ENCODE measurements at regions not wholly inside any gene's neighbourhood (a gene's known extent, or its start where the extent isn't known, plus 50 kb on each side); places are given as distances from the start of the nearest gene placed in this dataset.

DNA sequence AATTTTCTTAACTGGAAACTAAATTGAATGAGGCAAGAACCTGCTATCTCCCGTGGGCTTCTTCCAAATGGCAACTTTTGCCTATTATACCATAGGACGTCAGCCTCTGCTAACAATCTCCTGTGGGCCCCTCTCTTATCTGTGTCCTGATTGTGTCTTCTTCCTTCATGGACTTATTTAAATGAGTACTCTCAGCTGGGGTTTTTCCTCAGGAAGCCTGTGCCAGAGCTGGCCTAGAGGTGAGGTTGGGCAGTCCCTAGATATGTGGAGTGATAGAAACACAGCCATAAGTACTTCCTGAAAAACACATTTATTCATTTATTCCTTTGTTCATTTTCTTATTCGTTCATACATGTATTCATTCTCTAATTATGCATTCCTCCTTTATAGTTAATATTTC lies 712.5 kb upstream of the SLIT2 start:
- Histone ChIP-seq H3K9ac (ENCODE audit: low read depth, low read length, poor library complexity, severe bottlenecking) (no peak overlapping the region), H4K20me1 (ENCODE audit: insufficient read depth, low read length, poor library complexity, severe bottlenecking) (no peaks in the 10 kb centered on the region), H2AFZ (ENCODE audit: low read length) (no peak overlapping the region), H3K4me2 (ENCODE audit: low read depth, low read length, poor library complexity, severe bottlenecking) (no peak overlapping the region), H3K4me3 (ENCODE audit: low read length, poor library complexity, severe bottlenecking) (no peak overlapping the region), H3K36me3 (ENCODE audit: insufficient read depth, low read length) (no peaks in the 10 kb centered on the region), H3K27me3 (ENCODE audit: insufficient read depth, low read length, poor library complexity, severe bottlenecking) (no peaks in the 10 kb centered on the region), H3K4me1 (ENCODE audit: insufficient read depth, low read length, poor library complexity, severe bottlenecking) (no peaks in the 10 kb centered on the region), H3K9me3 (ENCODE audit: insufficient read depth, low read depth, low read length) (no peaks in the 10 kb centered on the region), H3K9me2 (replicated peaks; ENCODE audit: low read depth, low read length) (no peaks in the 10 kb centered on the region), H3K79me2 (ENCODE audit: insufficient read depth, low read length) (no peaks in the 10 kb centered on the region), H3F3A (ENCODE audit: low read depth) (no peaks in the 10 kb centered on the region)
- TF ChIP-seq EZH2phosphoT487 (IDR thresholded peaks at IDR 0.05; ENCODE audit: borderline replicate concordance) = no peak
- TF ChIP-seq, protein P1, sequence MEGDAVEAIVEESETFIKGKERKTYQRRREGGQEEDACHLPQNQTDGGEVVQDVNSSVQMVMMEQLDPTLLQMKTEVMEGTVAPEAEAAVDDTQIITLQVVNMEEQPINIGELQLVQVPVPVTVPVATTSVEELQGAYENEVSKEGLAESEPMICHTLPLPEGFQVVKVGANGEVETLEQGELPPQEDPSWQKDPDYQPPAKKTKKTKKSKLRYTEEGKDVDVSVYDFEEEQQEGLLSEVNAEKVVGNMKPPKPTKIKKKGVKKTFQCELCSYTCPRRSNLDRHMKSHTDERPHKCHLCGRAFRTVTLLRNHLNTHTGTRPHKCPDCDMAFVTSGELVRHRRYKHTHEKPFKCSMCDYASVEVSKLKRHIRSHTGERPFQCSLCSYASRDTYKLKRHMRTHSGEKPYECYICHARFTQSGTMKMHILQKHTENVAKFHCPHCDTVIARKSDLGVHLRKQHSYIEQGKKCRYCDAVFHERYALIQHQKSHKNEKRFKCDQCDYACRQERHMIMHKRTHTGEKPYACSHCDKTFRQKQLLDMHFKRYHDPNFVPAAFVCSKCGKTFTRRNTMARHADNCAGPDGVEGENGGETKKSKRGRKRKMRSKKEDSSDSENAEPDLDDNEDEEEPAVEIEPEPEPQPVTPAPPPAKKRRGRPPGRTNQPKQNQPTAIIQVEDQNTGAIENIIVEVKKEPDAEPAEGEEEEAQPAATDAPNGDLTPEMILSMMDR (conservative IDR thresholded peaks at IDR 0.05; ENCODE audit: low read length) = no peak

GRCh38 chr4:19534159-19534558 lies 717.5 kb upstream of the SLIT2 start:
- TF ChIP-seq EZH2phosphoT487 (IDR thresholded peaks at IDR 0.05; ENCODE audit: borderline replicate concordance) = no peak
- TF ChIP-seq, protein P1 (conservative IDR thresholded peaks at IDR 0.05; ENCODE audit: low read length) = no peak

DNA sequence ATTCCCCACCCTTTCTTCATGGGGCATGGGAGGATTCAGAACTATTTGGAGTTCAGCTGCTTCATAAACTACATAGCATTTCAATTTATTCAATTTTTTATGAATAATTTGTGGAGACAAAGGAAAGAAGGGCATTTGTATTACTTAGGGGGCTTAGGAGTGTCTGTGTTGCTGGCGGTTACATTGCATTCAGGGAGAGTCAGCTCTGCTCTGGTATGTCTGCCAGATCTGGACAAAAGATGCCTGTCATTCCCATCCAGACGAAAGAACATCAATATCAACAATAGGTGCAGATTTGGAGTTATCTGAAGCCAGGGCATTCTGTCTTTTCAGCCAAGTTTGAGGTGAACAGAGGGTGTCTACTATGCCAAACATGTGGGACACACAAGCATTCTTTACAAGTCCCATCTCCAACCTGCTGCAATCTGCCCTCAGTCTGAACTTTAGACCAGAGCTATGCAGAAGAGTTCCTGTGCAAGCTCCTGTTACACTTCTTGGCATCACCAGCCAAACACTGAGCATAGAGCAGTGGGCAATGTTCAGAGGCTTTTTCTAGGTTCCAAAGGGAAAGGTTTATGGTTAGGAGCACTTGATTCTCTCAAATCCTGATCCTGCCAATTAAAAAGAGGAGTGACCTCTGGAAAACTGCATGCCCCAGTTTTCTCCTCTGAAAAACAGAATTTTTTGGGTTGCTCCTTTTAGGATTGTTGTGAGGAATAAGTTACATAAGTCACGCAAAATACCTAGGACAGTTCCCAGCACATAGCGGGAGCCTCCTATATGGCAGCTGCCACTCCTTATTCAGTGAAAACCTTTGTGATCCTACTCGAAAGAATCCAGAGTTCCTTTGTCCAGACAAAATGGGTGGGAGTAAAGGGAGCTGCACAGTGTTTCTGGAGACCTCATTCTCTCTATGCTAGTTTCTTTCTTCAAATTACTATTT lies 719.5 kb upstream of the SLIT2 start:
- Histone ChIP-seq H3K9me2 (replicated peaks; ENCODE audit: low read depth, low read length) (no peaks in the 10 kb centered on the region), H3K4me1 (ENCODE audit: insufficient read depth, low read length, poor library complexity, severe bottlenecking) (no peaks in the 10 kb centered on the region), H3K9ac (ENCODE audit: low read depth, low read length, poor library complexity, severe bottlenecking) (no peak overlapping the region), H3K79me2 (ENCODE audit: insufficient read depth, low read length) (no peaks in the 10 kb centered on the region), H3F3A (ENCODE audit: low read depth) (no peaks in the 10 kb centered on the region), H3K36me3 (ENCODE audit: insufficient read depth, low read length) (no peaks in the 10 kb centered on the region), H3K4me3 (ENCODE audit: low read length, poor library complexity, severe bottlenecking) (no peak overlapping the region), H2AFZ (ENCODE audit: low read length) (no peak overlapping the region), H3K9me3 (ENCODE audit: insufficient read depth, low read depth, low read length) (no peaks in the 10 kb centered on the region; the same call in 1 of the 2 replicates), H4K20me1 (ENCODE audit: insufficient read depth, low read length, poor library complexity, severe bottlenecking) (no peaks in the 10 kb centered on the region), H3K27me3 (ENCODE audit: insufficient read depth, low read length, poor library complexity, severe bottlenecking) (no peaks in the 10 kb centered on the region), H3K4me2 (ENCODE audit: low read depth, low read length, poor library complexity, severe bottlenecking) (no peak overlapping the region)
- TF ChIP-seq, protein P1 (conservative IDR thresholded peaks at IDR 0.05; ENCODE audit: low read length) = no peak
- TF ChIP-seq EZH2phosphoT487 (IDR thresholded peaks at IDR 0.05; ENCODE audit: borderline replicate concordance) = no peak

More at GRCh38 chr4:19534159-19534558, 717.5 kb upstream of the SLIT2 start:
- no peaks in the 10 kb centered on the region for H3K9me3 ChIP-seq (ENCODE audit: insufficient read depth, low read depth, low read length)
- H3F3A ChIP-seq (ENCODE audit: low read depth) = no peaks in the 10 kb centered on the region
- H3K79me2 ChIP-seq (ENCODE audit: insufficient read depth, low read length) = no peaks in the 10 kb centered on the region
- no peaks in the 10 kb centered on the region for H3K9me2 ChIP-seq (replicated peaks; ENCODE audit: low read depth, low read length)
- no peak overlapping the region for H3K4me2 ChIP-seq (ENCODE audit: low read depth, low read length, poor library complexity, severe bottlenecking)
- H4K20me1 ChIP-seq (ENCODE audit: insufficient read depth, low read length, poor library complexity, severe bottlenecking) = no peaks in the 10 kb centered on the region
- H3K4me1 ChIP-seq (ENCODE audit: insufficient read depth, low read length, poor library complexity, severe bottlenecking) = no peaks in the 10 kb centered on the region
- no peaks in the 10 kb centered on the region for H3K36me3 ChIP-seq (ENCODE audit: insufficient read depth, low read length)
- no peak overlapping the region for H3K4me3 ChIP-seq (ENCODE audit: low read length, poor library complexity, severe bottlenecking)
- no peak overlapping the region for H2AFZ ChIP-seq (ENCODE audit: low read length)
- no peaks in the 10 kb centered on the region for H3K27me3 ChIP-seq (ENCODE audit: insufficient read depth, low read length, poor library complexity, severe bottlenecking)
- H3K9ac ChIP-seq (ENCODE audit: low read depth, low read length, poor library complexity, severe bottlenecking) = no peak overlapping the region

All from Loucy (cell line).